B cell (primary cell): ENCODE measurements at regions not wholly inside any gene's neighbourhood (a gene's known extent, or its start where the extent isn't known, plus 50 kb on each side); places are given as distances from the start of the nearest gene placed in this dataset.

Experiments
- ATAC-seq: fragments of 200-7000 bp; cut with Tn5 transposase; one replicate; pipeline ENCODE4 v1.10.0; 2021; ENCODE audit warnings: low read depth, mild to moderate bottlenecking, moderate number of reproducible peaks, moderate library complexity
- CTCF ChIA-PET: fragments of 350-600 bp; sonication (Branson Sonifier 250); formaldehyde crosslinking; loops from one replicate; lab custom pipeline; 2021; ENCODE audit warnings: antibody characterized with exemption, inconsistent platforms; lab: Charles Lee
- POLR2A ChIA-PET: fragments of 350-600 bp; sonication (Branson Sonifier 250); formaldehyde crosslinking; loops from one replicate; lab custom pipeline; 2021; ENCODE audit warnings: antibody characterized with exemption; lab: Charles Lee
- DNase-seq: peaks from one replicate; pipeline ENCODE4 v3.0.0; 2013
- H2AFZ ChIP-seq: 2 replicates; pipeline ENCODE4 v1.6.1; 2012; ENCODE audit warnings: mild to moderate bottlenecking, low read depth, low read length; ENCODE audit not compliant: insufficient read depth, poor library complexity, severe bottlenecking
- H3K27ac ChIP-seq, 2 donors: 1 replicate in 1 of 2; 2 replicates in 1 of 2; pipeline ENCODE4 v1.5.1; 2012 to 2013; ENCODE audit warnings: low read length in 2 of 2, mild to moderate bottlenecking in 2 of 2, moderate library complexity in 1 of 2
- H3K27me3 ChIP-seq, 4 experiments: fragments of 200-600 bp in 1 of 4; sonication (generic) in 1 of 4; replicated peaks in 1 of 4; 1 replicate in 2 of 4; 2 replicates in 2 of 4; pipeline versions ENCODE4 v1.6.1 to v1.7.0; 2013 to 2016; ENCODE audit warnings: low read length in 3 of 4, mild to moderate bottlenecking in 2 of 4, mixed read lengths in 1 of 4, moderate library complexity in 1 of 4; ENCODE audit not compliant: insufficient read depth in 4 of 4, control insufficient read depth in 3 of 4; ENCODE audit errors: control extremely low read depth in 1 of 4
- H3K36me3 ChIP-seq, 2 experiments: replicated peaks in 1 of 2; 1 replicate in 1 of 2; 2 replicates in 1 of 2; pipeline versions ENCODE4 v1.6.1 to v1.7.1; 2013; ENCODE audit warnings: low read length in 1 of 2; ENCODE audit not compliant: insufficient read depth in 2 of 2, control insufficient read depth in 1 of 2; ENCODE audit errors: control extremely low read depth in 1 of 2, extremely low read depth in 1 of 2
- H3K4me1 ChIP-seq, 2 donors: fragments of 200-600 bp in 1 of 2; sonication (generic) in 1 of 2; 1 replicate in 1 of 2; 2 replicates in 1 of 2; pipeline versions ENCODE4 v1.5.1 to v1.6.1; 2013 to 2017; ENCODE audit warnings: low read length in 2 of 2; ENCODE audit not compliant: control insufficient read depth in 2 of 2, insufficient read depth in 2 of 2
- H3K4me2 ChIP-seq: replicated peaks from 2 replicates; pipeline ENCODE3; 2012; ENCODE audit warnings: mild to moderate bottlenecking, low read depth, low read length; ENCODE audit not compliant: poor library complexity, severe bottlenecking
- H3K4me3 ChIP-seq, 5 experiments: fragments of 200-600 bp in 1 of 5; sonication (generic) in 1 of 5; 1 replicate in 3 of 5; 2 replicates in 2 of 5; pipeline versions ENCODE4 v1.5.1 to v1.7.0; 2011 to 2016; ENCODE audit warnings: low read length in 4 of 5, mild to moderate bottlenecking in 4 of 5, low read depth in 2 of 5, control low read depth in 1 of 5, moderate library complexity in 1 of 5; ENCODE audit not compliant: insufficient read depth in 1 of 5; ENCODE audit errors: control extremely low read depth in 1 of 5, extremely low read depth in 1 of 5
- H3K79me2 ChIP-seq: fragments of 200-600 bp; sonication (generic); one replicate; pipeline ENCODE4 v1.6.0; 2016; ENCODE audit warnings: low read length; ENCODE audit not compliant: control insufficient read depth, insufficient read depth
- H3K9ac ChIP-seq: fragments of 200-600 bp; sonication (generic); 2 replicates; pipeline ENCODE4 v1.6.1; 2017; ENCODE audit warnings: mild to moderate bottlenecking, low read length, moderate library complexity
- H3K9me3 ChIP-seq, 3 donors: one replicate each; pipeline versions ENCODE4 v1.6.1 to v1.7.1; 2013; ENCODE audit warnings: low read length in 2 of 3; ENCODE audit not compliant: control insufficient read depth in 2 of 3, insufficient read depth in 1 of 3; ENCODE audit errors: control extremely low read depth in 1 of 3
- H4K20me1 ChIP-seq: 2 replicates; pipeline ENCODE4 v1.6.0; 2012; ENCODE audit warnings: mild to moderate bottlenecking, low read length; ENCODE audit not compliant: insufficient read depth, control insufficient read depth, poor library complexity, severe bottlenecking
- H3K27ac Mint-ChIP-seq: one replicate; pipeline ENCODE4 v1.8.0; 2021; ENCODE audit warnings: mixed read lengths
- H3K27me3 Mint-ChIP-seq: one replicate; pipeline ENCODE4 v1.8.0; 2021; ENCODE audit warnings: mixed read lengths
- H3K4me1 Mint-ChIP-seq: one replicate; pipeline ENCODE4 v1.8.0; 2021; ENCODE audit warnings: mixed read lengths
- H3K4me3 Mint-ChIP-seq: one replicate; pipeline ENCODE4 v1.8.0; 2021; ENCODE audit warnings: mixed read lengths
- H3K9me3 Mint-ChIP-seq: one replicate; pipeline ENCODE4 v1.8.0; 2022; ENCODE audit warnings: mixed read lengths; ENCODE audit not compliant: insufficient read depth
- CTCF ChIP-seq: fragments of 200-600 bp; IDR thresholded peaks from one replicate; pipeline ENCODE4 v1.8.0; 2022; ENCODE audit warnings: antibody characterized with exemption, mild to moderate bottlenecking
- EZH2 ChIP-seq: IDR thresholded peaks from 2 replicates; pipeline ENCODE4 v1.6.1; 2012; ENCODE audit warnings: borderline replicate concordance, low read depth, mild to moderate bottlenecking, moderate library complexity, low read length; ENCODE audit not compliant: insufficient read depth, poor library complexity, severe bottlenecking
- WGBS: methylation state at CpG from one replicate; pipeline ENCODE4 v1.1.5; 2013; ENCODE audit warnings: missing lambda C conversion rate; ENCODE audit not compliant: insufficient coverage; 5-methylcytosine and 5-hydroxymethylcytosine counted together
- intact Hi-C: fragments of 100-400 bp; cut with micrococcal nuclease; formaldehyde crosslinking; loops from one replicate; pipeline ENCODE4 v1.10.0; 2022

GRCh38 chr12:93966516-93967133 lies 181.8 kb upstream of the PLXNC1 start:
- Mint-ChIP-seq H3K4me1 (no peaks in the 10 kb centered on the region), H3K4me3 (no peak overlapping the region), H3K27ac (no peak overlapping the region), H3K27me3 (peaks cover 37% of the 10 kb centered on the region), H3K9me3 (no peaks in the 10 kb centered on the region)
- H3K4me2 ChIP-seq, result no peak overlapping the region
- no peak overlapping the region for H3K4me3 ChIP-seq
- no peaks in the 10 kb centered on the region for H3K79me2 ChIP-seq
- intact Hi-C loops, result no loop called here
- no peaks in the 10 kb centered on the region for H3K36me3 ChIP-seq
- no peaks in the 10 kb centered on the region for H3K9me3 ChIP-seq
- H3K4me1 ChIP-seq, result no peaks in the 10 kb centered on the region
- WGBS, result 90% methylated on average over 1 of the region's 1 CpG
- H3K27ac ChIP-seq, result no peak overlapping the region
- TF ChIP-seq CTCF (no peak), EZH2 (no peak)
- DNase-seq, result no peak
- H3K9ac ChIP-seq, result no peak overlapping the region
- ChIA-PET CTCF (no interaction called here), POLR2A (no interaction called here)
- H2AFZ ChIP-seq, result no peak overlapping the region
- no peak for ATAC-seq
- H3K27me3 ChIP-seq, result peaks cover 0 to 3% (median 0%) of the 10 kb centered on the region in 4 experiments
- H4K20me1 ChIP-seq, result no peaks in the 10 kb centered on the region

GRCh38 chr12:93967454-93967853 lies 180.9 kb upstream of the PLXNC1 start:
- no peak for ATAC-seq
- POLR2A ChIA-PET, result no interaction called here
- WGBS, result 92% methylated on average over 5 of the region's 6 CpGs

More at GRCh38 chr12:93967454-93967853, 180.9 kb upstream of the PLXNC1 start:
- H3K27ac Mint-ChIP-seq, result no peak overlapping the region
- Histone ChIP-seq H3K36me3 (no peaks in the 10 kb centered on the region), H3K4me2 (no peak overlapping the region), H4K20me1 (no peaks in the 10 kb centered on the region), H3K4me1 (no peaks in the 10 kb centered on the region), H3K4me3 (no peak overlapping the region), H3K9ac (no peak overlapping the region), H3K27ac (no peak overlapping the region), H3K9me3 (no peaks in the 10 kb centered on the region), H3K79me2 (no peaks in the 10 kb centered on the region), H3K27me3 (peaks cover 0 to 3% (median 0%) of the 10 kb centered on the region in 4 experiments), H2AFZ (no peak overlapping the region)
- DNase-seq, result no peak
- CTCF ChIA-PET, result no interaction called here
- H3K4me1 Mint-ChIP-seq, result no peaks in the 10 kb centered on the region
- TF ChIP-seq EZH2 (no peak), CTCF (no peak)
- intact Hi-C loops, result no loop called here
- peaks cover 40% of the 10 kb centered on the region for H3K27me3 Mint-ChIP-seq
- no peak overlapping the region for H3K4me3 Mint-ChIP-seq
- no peaks in the 10 kb centered on the region for H3K9me3 Mint-ChIP-seq
